ENCODE measurements at regions not wholly inside any gene's neighbourhood (a gene's known extent, or its start where the extent isn't known, plus 50 kb on each side); places are given as distances from the start of the nearest gene placed in this dataset.
A peak's percentile ranks its signal among the peaks of the same experiment; 100 is the strongest.

- TF ChIP-seq CTCF (IDR thresholded peaks at IDR 0.05) (peak in 1 of 2 donors; percentile 4), POLR2A (IDR thresholded peaks at IDR 0.05) (no peak), POLR2AphosphoS5 (IDR thresholded peaks at IDR 0.05) (no peak)
Measured at GRCh38 chr4:138035781-138036258, 206.3 kb downstream of the SLC7A11 start.

Data from suprapubic skin (tissue), 4 donors.